ENCODE measurements at regions not wholly inside any gene's neighbourhood (a gene's known extent, or its start where the extent isn't known, plus 50 kb on each side); places are given as distances from the start of the nearest gene placed in this dataset.

DNA sequence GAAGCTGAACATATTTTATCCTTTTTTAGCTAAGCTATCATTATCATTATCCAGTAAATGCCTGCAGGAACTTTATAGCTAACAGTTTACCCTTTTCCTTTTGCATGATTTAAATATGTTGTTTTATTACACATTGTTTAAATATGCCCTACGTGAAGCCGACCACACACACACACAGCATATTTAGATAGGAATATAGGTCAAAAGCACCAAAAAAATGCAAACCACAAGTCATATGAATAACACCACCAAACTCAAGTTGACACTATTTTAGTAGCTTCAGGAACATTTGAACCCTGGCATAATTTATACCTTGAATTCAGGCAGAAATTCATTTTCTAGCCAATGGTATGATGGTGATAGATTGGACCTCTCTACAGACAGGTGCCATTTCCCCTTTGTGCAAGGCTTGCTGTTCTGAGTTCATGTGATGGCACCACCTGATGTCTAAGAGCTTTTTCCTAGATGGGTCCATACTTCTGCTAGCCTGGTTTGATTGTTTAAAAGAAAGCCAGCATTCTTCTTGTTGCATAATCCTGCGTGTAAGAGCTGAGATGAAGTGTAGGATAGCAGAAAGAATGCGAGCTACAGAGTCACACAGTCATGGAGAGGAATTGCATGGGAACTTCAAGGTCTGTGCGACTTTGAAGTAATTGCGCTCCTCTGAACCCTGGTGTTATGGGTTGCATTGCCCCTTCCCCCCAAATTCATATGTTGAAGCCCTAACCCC, 454.8 kb upstream of the SOX5 start:
- H3K27me3 ChIP-seq (replicated peaks in 1 of 7) = no peaks in the 10 kb centered on the region
- H3K9me3 ChIP-seq = no peaks in the 10 kb centered on the region
- H3K4me1 ChIP-seq = peaks cover 0 to 9% (median 0%) of the 10 kb centered on the region in 6 donors
- no peak overlapping the region for H3K4me3 ChIP-seq
- WGBS, 5 donors = 88 to 91% (median 89%) methylated on average over 6 of the region's 6 CpGs
- no peaks in the 10 kb centered on the region for H3K36me3 ChIP-seq
- TF ChIP-seq POLR2AphosphoS5 (IDR thresholded peaks at IDR 0.05) = no peak
- no peak for TF ChIP-seq POLR2A (IDR thresholded peaks at IDR 0.05)
- no peak for TF ChIP-seq CTCF (IDR thresholded peaks at IDR 0.05 in 8 of 11, conservative IDR thresholded peaks at IDR 0.05 in 3 of 11)
- intact Hi-C loops (cut with DNase I; ENCODE audit: low total_unique reads) = no loop called here
- no peak overlapping the region for H3K27ac ChIP-seq
- DNase-seq = no peak

DNA sequence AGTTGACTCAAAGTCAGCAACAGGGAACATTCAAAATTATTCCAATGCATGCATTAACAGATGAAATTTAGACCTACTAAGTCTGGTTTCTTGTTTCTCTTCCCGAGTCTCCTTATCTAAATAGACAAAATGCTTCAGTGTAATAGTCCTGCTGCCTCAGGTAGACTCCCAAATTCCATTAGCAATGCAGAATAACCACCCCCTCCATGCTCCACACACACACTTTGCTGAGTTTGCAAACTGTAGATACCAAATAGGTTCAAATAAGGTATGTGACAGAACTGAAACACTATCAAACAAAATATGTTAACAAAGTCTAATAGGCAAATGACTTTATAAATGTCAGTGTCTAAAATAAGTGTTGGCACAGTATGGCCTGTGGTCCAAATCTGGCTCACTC, 451.1 kb upstream of the SOX5 start:
- DNase-seq = no peak
- H3K36me3 ChIP-seq = no peaks in the 10 kb centered on the region
- H3K4me1 ChIP-seq = no peaks in the 10 kb centered on the region
- H3K27ac ChIP-seq = no peak overlapping the region
- WGBS, 5 donors = 74 to 79% (median 77%) methylated on average over 1 of the region's 1 CpG
- TF ChIP-seq POLR2AphosphoS5 (IDR thresholded peaks at IDR 0.05) (no peak), POLR2A (IDR thresholded peaks at IDR 0.05) (no peak), CTCF (IDR thresholded peaks at IDR 0.05 in 8 of 11, conservative IDR thresholded peaks at IDR 0.05 in 3 of 11) (no peak)
- H3K4me3 ChIP-seq = no peak overlapping the region
- intact Hi-C loops (cut with DNase I; ENCODE audit: low total_unique reads) = no loop called here
- H3K27me3 ChIP-seq (replicated peaks in 1 of 7) = no peaks in the 10 kb centered on the region
- no peaks in the 10 kb centered on the region for H3K9me3 ChIP-seq

DNA sequence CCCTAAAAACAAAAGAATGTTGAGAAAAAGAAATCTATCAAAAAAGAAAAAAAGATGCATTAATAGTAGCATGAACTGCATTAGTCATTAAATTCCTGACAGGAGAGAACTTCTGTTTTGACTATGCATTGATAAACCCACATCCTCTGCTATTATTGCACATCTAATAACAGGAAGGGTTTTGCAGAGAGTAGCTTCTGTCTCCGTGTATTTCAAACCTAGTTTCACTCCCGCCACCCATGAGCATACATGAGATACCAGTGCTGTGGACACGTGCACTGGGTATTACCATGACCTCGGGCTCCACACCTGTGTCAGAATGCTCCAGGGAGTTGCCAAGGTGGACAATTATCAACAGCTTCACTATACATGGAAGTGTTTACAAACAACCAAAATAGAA, 449.1 kb upstream of the SOX5 start:
- Histone ChIP-seq H3K4me1 (no peaks in the 10 kb centered on the region), H3K27me3 (replicated peaks in 1 of 7) (no peaks in the 10 kb centered on the region), H3K9me3 (no peaks in the 10 kb centered on the region), H3K36me3 (no peaks in the 10 kb centered on the region), H3K27ac (no peak overlapping the region), H3K4me3 (no peak overlapping the region)
- intact Hi-C loops (cut with DNase I; ENCODE audit: low total_unique reads) = no loop called here
- TF ChIP-seq POLR2AphosphoS5 (IDR thresholded peaks at IDR 0.05) = no peak
- no peak for TF ChIP-seq POLR2A (IDR thresholded peaks at IDR 0.05)
- TF ChIP-seq CTCF (IDR thresholded peaks at IDR 0.05 in 8 of 11, conservative IDR thresholded peaks at IDR 0.05 in 3 of 11) = no peak
- DNase-seq = no peak
- WGBS, 5 donors = 48 to 64% (median 52%) methylated on average over 4 of the region's 4 CpGs

DNA sequence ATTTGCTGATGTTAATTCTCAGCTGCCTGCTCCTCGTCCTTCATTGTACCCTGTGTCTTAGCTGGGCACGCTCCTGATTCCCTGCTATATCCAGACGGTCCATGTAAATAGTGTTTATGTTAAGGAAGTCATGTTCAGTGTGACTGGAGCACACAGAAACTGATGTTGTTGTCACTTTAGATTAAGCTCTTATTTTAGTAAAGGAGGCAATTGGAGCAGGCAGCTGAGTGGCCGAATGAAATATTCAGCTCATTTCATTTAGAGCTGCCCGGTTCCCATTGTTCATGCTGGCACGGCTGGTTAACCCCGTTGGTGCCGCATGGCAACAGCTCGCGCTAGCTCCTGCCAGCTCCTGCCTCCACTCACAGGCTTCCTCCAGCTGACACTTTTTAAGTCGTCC, 446.8 kb upstream of the SOX5 start:
- Histone ChIP-seq H3K27me3 (replicated peaks in 1 of 7) (no peaks in the 10 kb centered on the region), H3K36me3 (no peaks in the 10 kb centered on the region), H3K27ac (no peak overlapping the region), H3K9me3 (peaks cover 0 to 13% (median 4%) of the 10 kb centered on the region in 8 donors), H3K4me1 (no peaks in the 10 kb centered on the region), H3K4me3 (no peak overlapping the region)
- intact Hi-C loops (cut with DNase I; ENCODE audit: low total_unique reads) = no loop called here
- WGBS, 5 donors = 68 to 79% (median 75%) methylated on average over 11 of the region's 11 CpGs
- no peak for TF ChIP-seq POLR2AphosphoS5 (IDR thresholded peaks at IDR 0.05)
- TF ChIP-seq CTCF (IDR thresholded peaks at IDR 0.05 in 8 of 11, conservative IDR thresholded peaks at IDR 0.05 in 3 of 11) = no peak
- TF ChIP-seq POLR2A (IDR thresholded peaks at IDR 0.05) = no peak
- no peak for DNase-seq

Data from spleen (tissue), 11 donors.